Dermis microvascular lymphatic vessel endothelial cell (primary cell): ENCODE measurements at regions not wholly inside any gene's neighbourhood (a gene's known extent, or its start where the extent isn't known, plus 50 kb on each side); places are given as distances from the start of the nearest gene placed in this dataset.
A peak's percentile ranks its signal among the peaks of the same experiment; 100 is the strongest.
"Not testable (repeated sequence)": the region's sequence is repeated elsewhere in the genome, so short reads cannot be mapped to it uniquely, and the experiment has no call there.

ENCODE experiments used
- DNase-seq, 2 donors: peaks; one replicate each; pipeline versions ENCODE4 v3.0.0 to v3.0.0-alpha.2; 2010; ENCODE audit warnings: low read depth in 2 of 2

GRCh38 chr7:3159926-3160325 lies 116.3 kb upstream of the CARD11 start:
- DNase-seq: not testable (repeated sequence)

DNA sequence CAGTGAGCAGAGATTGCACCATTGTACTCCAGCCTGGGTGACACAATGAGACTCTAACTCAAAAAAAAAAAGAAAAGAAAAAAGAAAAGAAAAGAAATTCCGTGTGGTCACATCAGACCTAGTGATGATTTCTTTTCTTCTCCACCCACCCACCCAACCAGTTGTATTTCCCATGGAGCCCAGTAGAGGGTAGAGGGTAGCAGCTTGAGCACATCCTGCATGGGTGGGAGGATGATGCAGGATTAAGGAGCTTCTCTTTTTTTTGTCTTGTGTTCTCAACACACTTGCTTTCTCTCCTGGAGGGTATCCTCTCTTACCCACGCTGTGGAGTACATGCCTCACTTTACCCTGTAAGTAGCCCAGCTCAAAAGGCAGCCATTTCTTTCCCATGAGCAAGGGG lies 118.6 kb upstream of the CARD11 start:
- DNase-seq: no peak

DNA sequence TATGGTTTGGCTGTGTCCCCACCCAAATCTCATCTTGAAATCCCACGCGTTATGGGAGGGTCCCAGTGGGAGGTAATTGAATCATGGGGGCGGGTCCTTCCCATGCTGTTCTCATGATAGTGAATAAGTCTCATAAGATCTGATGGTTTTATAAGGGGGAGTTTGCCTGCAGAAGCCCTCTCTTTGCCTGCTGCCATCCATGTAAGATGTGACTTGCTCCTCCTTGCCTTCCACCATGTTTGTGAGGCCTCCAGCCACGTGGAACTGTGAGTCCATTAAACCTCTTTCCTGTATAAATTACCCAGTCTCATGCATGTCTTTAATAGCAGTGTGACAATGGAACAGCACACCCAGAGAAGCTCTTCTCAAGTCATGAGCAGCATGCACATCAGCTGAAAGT lies 119.1 kb upstream of the CARD11 start:
- not testable (repeated sequence) for DNase-seq

DNA sequence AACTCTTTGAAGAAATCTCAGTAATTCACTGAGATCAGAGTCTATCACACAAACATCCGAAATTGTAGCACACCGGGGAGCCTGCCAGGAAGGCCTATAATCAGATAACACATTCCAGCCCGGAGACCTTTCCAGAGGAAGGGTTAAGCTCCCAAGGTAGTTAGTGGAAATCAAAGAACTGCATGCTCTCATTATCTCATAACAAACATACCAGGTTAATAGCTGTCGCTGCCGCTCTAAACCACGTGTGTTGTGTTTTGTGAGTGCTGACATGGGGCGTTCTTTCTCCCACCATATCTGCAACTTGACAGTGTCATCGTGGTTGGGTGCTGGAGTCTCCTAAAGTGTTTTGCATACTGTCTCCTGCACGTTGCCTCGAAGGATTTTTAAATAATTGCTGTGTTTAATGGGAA lies 120.7 kb upstream of the CARD11 start:
- peak in 1 of 2 donors; percentile 16 for DNase-seq

DNA sequence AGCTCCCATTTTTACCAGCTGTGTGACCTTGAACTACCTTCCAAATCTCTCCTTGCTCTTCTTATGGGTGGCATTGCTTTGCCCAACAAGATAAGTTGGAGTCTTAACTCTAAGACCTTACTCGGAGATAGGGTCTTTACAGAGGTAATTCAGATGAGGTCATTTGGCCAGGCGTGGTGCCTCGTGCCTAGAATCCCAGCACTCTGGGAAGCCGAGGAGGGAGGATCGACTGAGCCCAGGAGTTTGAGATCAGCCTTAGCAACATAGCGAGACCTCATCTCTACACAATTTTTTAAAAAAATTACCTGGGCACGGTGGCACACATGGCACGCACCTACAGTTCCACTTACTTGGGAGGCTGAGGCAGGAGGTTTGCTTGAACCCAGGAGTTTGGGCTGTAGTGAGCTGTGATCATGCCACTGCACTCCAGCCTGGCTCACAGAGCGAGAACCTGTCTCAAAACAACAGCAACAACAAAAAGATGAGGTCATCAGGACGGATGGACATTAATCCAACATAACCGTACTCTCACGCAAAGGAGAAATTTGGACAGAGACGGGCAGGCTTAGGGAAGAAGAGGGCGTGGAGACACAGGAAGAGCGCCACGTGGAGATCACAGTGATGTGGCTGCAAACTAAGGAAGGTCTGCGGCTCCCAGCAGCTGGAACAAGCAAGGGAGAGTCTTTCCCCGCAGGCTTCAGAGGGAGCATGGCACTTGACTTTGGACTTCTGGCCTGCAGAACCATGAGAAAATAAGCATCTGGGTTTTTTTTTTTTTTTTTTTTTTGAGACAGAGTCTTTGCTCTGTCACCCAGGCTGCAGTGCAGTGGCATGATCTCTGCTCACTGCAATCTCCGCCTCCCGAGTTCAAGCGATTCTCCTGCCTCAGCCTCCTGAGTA lies 122.3 kb upstream of the CARD11 start:
- DNase-seq: peak in 1 of 2 donors; percentile 21

- DNase-seq: no peak
Measured at GRCh38 chr7:3167551-3167950, 123.9 kb upstream of the CARD11 start.

DNA sequence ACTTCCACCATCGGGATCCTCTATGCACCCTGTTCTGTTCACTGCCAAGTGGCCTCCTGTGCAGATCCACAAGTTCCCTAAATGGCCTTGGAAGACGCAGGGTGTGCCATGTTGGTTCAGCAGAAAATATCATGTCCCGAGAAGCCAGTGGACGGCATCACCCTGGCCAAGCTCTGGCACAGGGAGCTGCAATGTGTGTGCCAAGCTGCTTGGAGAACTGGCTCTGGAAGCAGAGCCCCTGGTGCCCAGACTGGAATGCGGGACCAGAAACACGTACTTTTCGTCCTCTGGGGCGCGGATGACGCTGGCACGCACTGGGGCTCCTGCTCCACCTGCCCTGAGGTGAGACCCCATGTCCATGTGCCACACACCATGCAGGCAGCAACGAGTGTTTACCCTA lies 124.7 kb upstream of the CARD11 start:
- no peak for DNase-seq

DNA sequence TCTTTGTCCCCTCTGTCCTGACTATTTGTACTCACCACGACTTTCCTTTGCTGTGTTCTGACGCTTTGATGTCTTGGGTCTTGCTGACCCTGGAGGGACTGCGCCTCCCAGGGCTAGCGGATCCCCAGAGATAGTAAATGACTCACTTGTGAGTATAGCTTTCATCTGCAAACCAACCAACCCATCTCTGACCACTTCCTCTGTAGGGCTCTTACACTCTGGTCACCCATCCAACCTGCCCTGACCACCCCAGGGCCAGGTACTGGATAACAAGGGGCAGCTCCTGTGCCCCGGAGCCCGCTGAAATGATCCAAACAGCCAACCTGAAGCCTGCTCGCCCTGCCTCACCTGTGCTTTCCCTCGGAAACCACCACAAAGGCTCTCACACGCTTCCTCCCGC lies 125.2 kb upstream of the CARD11 start:
- no peak for DNase-seq

- DNase-seq: no peak
Measured at GRCh38 chr7:3172768-3173280, 128.2 kb upstream of the SDK1 start.

DNA sequence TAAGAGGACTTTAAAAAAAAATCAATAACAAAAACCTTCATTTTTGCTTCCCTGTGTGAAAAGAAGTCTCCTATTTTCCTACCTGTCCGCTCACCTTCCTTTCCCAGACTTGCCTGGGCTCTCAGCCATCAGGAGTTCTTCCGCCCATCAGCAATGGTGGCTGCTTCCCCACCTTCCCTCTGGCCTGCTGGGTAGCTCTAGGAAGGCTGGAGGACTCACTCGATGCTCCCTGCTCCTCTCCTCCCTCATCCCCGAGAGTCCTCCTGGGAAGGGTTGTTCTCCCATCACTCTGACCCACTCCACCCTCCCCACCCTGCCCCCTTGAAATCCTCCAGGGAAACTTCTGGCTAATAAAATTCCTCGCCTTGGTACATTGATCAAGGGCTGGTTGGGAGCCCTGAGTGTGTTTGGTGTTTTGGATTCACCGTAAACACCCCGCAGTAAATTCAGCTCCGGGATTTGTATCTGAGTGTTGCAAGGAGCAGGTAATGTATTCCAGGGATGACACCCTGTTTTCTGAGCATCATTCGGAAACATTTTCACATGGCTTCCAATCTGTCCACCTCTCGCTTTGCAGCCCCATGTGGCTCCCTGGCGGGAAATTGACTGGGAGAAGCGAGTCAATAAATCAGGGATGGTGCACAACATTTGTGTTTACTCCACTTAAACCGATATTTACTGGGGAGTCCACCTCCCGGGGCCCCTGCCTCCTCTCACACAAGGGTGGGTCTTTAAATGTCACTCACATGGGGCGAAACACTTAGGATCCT lies 126.4 kb upstream of the SDK1 start:
- no peak for DNase-seq

GRCh38 chr7:3175285-3175902 lies 125.7 kb upstream of the SDK1 start:
- DNase-seq: no peak

DNA sequence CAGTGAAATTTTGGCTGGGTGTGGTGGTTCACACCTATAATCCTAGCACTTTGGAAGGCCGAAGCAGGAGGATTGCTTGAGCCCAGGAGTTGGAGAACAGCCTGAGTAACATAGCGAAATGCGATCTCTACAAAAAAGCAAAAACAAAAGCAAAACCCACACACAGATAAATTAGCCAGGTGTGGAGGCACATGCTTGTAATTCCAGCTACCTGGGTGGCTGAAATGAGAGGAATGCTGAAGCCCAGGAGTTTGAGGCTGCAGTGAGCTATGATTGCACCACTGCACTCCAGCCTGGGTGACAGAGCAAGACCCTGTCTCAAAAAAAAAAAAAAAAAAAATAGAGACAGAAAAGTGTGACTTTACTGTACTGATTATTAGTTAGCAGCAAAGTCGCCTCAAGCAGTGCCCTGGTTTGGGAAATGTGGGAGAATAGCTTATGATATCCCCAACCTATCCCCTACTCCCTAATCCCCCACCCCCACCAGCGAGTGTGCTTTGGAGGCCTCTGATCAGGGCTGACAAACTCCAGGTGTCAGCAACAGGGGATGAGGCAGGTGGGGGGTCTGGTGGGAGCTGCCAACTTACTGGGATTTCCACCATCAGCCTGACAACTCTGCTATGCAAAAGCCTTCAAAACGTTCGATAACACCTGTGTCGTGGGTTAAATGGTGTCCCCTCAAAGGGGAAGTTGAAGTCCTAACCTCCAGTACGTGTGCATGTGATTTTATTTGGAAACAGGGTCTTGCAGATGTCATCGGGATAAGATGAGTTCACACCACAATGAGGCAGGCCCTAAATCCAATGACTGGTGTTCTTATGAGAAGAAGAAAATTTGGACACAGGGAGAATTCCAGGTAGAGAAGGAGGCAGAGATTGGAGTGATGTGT lies 124.7 kb upstream of the SDK1 start:
- DNase-seq: no peak

- DNase-seq: no peak
Measured at GRCh38 chr7:3177271-3177670, 123.8 kb upstream of the SDK1 start.

DNA sequence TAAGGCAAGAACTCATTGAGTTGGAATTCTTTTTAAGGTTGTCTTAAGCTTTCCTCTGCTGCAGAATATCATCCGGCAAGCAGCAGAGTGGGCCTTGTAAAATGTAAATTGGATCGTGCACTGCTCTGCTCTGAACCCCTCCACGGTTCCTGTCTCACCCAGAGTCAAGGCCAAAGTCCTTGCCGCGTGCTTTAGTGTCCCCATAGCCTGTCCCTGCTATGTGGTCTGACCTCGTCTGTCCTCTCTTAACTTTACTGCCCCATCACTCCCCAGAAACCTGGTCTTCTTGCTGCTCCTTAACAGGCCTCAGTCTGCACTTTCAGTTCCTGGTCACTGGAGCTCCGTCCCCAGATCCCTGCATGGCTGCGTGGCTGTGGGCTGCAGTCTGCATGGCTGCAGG lies 121.6 kb upstream of the SDK1 start:
- no peak for DNase-seq

- DNase-seq: no peak
Measured at GRCh38 chr7:3180604-3181003, 120.4 kb upstream of the SDK1 start.

DNA sequence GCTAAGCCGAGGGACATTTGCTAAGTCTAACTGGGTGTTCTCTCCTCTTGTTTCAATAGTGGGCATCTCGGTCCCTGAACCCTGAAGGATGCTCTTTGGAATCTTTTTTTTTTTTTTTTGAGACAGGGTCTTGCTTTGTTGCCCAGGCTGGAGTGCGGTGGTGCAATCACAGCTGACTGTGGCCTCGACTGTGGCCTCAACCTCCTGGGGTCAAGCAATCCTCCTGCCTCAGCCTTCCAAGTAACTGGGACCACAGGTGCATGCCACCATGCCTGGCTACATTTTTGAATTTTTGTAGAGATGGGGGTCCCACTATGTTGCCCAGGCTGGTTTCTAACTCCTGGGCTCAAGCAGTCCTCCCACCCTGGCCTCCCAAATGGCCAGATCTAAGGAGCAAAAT lies 119.0 kb upstream of the SDK1 start:
- DNase-seq: not testable (repeated sequence)

DNA sequence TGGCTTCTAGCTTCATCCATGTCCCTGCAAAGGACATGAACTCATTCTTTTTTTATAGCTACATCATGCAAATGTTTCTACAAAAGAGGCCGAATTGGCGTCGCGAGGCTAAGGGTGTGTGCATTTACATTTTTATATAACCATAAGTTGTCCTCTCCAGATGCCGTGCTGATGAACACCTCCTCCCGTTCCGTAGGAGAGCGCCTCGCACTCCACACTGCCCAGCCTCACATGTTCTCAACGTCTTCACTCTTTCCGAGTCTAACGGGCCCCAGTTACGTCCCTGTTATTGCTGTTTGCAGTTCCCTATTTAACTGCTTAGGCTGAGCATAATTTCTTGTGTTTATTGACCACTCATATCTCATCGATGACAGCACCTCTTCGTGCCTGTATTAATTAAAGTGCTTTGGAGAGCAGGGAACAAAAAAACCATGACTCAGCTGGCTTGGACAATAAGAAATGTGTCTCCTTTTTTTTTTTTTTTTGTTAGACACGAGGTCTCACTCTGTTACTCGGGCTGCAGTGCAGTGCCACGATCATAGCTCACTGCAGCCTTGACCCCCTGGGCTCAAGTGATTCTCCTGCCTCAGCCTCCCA lies 113.5 kb upstream of the SDK1 start:
- no peak for DNase-seq

- no peak for DNase-seq
Measured at GRCh38 chr7:3188946-3189345, 112.1 kb upstream of the SDK1 start.

- DNase-seq: no peak
Measured at GRCh38 chr7:3191548-3191947, 109.5 kb upstream of the SDK1 start.

GRCh38 chr7:3192669-3193068 lies 108.4 kb upstream of the SDK1 start:
- no peak for DNase-seq
